NCI-H526 (cell line): ENCODE measurements at regions not wholly inside any gene's neighbourhood (a gene's known extent, or its start where the extent isn't known, plus 50 kb on each side); places are given as distances from the start of the nearest gene placed in this dataset.

Experiments
- DNase-seq, 2 experiments: peaks; one replicate each; lab custom pipeline; 2025; lab: John Stamatoyannopoulos, UW

DNA sequence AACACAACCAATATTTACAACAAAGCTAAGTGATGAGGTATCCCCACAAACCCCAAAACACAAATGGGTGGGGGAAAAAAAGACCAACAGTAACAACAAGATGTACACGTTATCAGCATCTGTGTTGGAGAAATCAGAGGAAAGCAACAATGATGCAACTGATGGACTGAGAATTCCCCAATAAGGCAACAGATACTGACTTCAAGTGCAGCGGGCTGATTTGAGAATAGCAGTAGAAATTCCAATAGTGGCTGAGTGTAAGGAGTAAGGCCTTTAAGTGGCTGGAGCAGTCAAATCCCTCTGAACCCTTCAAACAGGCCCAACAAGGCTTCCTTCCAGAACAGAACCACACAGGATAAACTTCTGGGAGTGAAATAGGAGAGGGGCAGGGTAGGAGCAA, 97.6 kb downstream of the TM2D1 start:
- no peak for DNase-seq

DNA sequence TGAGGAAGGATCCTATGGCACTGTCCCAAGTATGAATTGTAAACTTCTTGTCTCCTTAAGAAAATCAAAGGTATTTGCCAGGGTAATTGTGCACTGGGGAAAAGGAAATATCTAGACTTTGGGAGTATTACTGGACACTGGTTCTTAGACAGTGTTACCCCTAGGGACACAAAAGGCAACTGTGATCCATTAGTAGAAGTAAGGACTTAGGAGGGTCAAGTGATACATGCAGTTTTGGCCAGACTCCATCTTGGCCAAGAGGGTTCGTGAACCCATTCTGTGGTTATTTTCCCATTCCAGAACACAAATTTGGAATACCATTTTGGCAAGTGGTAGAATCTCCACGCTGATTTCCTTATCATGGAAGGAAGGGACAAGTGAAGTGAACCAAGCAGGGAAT, 98.1 kb downstream of the TM2D1 start:
- no peak for DNase-seq

DNA sequence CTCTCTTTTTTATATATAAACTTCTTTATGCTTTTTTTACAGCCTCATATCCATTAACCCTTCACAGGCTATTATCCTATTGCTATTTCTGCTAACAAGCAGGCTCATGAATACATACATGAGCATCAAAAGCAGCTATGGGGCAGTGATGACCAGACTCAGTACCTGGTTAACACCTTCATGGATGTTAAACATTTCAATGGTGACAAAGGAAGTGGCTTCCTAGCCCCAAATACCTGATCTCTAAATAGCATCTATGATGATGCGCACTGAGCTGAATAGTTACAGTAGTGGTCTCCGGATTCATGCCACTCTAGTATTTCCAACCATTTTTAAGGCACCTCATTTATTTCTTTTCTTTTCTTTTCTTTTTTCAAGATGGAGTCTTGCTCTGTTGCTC, 101.1 kb downstream of the TM2D1 start:
- no peak for DNase-seq

DNA sequence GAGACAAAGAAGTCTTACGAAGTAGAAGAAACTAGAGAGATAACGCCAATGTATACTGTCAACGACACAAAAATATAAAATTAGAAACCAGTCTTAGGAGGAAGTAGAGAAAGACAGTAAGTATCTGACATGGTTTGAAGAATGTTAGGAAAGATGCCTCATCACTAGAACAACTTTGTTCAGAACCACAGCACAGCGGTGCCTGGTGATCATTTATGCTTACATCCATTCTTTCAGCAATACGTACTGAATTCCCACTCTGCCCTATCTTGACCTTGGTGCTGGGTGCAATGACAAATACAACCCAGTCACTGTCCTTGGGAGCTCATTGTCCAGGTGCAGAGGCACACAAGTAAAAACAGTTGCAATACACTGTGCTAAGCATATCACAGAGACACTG, 104.4 kb downstream of the TM2D1 start:
- no peak for DNase-seq

DNA sequence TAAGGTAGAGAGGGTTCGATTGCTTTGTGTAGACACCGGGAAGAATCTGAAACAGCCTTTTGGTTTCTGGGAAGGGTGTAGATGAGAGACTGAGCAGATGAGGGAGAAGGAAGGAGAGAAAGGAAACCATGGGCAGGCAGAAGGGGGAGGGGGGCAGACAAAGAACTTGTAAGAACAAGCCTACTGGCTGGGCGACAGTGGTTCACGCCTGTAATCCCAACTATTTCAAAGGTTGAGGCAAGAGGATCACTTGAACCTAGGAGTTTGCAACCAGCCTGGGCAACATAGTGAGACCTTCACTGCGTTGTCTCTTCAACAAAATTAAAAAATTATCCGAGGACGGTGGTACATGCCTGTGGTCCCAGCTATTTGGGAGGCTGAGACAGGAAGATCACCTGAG, 106.2 kb downstream of the TM2D1 start:
- no peak for DNase-seq

DNA sequence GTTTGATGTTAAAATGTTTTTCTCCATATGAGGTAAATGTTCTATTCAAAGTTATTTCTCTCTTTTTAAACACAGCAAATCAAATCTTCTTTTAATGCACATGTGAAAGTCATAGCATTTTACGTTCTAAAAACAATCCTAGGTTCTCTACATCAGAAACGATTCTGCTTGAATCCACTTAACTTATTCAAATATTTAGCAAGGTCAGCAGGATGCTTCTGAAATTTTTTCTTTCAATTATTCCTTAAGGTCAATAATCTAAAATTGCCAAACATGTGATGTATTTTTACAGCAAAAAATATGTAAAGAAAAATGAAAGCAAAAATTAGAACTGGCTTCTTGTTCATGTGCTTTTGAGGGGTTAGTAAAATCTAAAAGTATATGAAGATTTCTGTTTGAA, 106.7 kb downstream of the TM2D1 start:
- no peak for DNase-seq

GRCh38 chr1:61616830-61617229, 108.1 kb downstream of the TM2D1 start:
- DNase-seq, result no peak

- no peak for DNase-seq
Observed at GRCh38 chr1:61612602-61613001, 112.3 kb downstream of the TM2D1 start.

DNA sequence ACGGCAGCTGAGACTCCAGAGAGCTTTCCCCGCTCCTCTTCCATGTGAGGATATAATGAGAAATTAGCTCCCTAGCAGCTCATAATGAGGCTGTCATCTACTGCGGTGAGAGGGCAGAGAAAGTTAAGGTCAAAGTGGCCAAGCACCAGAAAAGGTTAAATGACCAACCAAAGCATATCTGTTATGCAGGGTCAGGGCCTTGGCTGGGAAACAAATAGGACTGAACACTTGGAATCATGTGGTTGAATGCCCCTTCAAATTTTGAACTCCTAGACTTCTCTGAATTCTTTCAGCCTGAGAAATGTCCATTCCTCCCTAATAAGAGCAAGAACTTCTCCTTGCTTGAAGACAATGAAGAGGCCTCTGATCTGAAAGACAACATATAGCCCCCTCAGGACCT, 115.9 kb downstream of the TM2D1 start:
- DNase-seq, result no peak

- DNase-seq, result no peak
Observed at GRCh38 chr1:61607448-61607847, 117.5 kb downstream of the TM2D1 start.

GRCh38 chr1:61606448-61607312, 118.3 kb downstream of the TM2D1 start:
- DNase-seq, result no peak

- DNase-seq, result no peak
Observed at GRCh38 chr1:61605607-61606321, 119.2 kb downstream of the TM2D1 start.

GRCh38 chr1:61604684-61605083, 120.3 kb downstream of the TM2D1 start:
- DNase-seq, result no peak

- no peak for DNase-seq
Observed at GRCh38 chr1:61604261-61604660, 120.7 kb downstream of the TM2D1 start.

DNA sequence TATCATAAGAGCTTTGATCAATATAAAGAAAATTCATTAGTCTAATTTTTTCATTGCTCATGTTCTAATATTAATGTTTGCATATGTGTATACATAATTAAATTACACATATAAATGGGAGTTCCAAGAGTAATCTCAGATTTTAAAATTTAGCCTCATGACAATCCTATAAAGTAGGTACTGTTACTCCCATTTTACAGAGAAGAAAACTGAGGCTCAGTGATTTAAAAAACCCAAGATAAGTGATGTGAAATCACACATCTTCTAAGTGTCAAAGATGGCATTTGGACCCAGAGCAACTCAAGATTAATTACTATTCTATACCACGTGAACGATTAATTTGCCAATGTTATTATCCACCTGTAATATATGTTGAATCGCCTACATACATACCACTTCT, 122.3 kb downstream of the TM2D1 start:
- no peak for DNase-seq

GRCh38 chr1:61597601-61598000, 127.3 kb downstream of the TM2D1 start:
- DNase-seq, result no peak

GRCh38 chr1:61593331-61593730, 131.6 kb downstream of the TM2D1 start:
- DNase-seq, result no peak

DNA sequence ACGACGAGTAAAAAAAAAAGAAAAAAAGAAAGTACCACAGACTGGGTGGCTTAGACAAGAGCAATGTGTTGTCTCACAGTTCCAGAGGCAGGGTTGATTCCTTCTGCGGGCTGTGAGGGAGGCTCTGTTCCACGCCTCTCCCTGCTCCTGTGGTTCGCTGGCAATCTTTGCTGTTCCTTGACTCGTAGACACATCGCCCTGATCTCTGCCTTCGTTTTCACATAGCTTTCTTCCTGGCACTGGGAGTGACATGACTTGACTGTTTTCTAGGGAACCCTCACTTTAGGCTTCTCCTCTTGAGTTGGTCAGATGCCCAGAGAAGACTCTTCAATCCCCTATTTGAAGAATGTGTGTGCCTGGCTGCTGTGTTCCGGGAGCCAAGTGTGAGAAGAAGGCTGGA, 133.6 kb downstream of the TM2D1 start:
- no peak for DNase-seq

GRCh38 chr1:61588736-61589672, 135.9 kb downstream of the TM2D1 start:
- peak; percentile 8 to 81 for DNase-seq

DNA sequence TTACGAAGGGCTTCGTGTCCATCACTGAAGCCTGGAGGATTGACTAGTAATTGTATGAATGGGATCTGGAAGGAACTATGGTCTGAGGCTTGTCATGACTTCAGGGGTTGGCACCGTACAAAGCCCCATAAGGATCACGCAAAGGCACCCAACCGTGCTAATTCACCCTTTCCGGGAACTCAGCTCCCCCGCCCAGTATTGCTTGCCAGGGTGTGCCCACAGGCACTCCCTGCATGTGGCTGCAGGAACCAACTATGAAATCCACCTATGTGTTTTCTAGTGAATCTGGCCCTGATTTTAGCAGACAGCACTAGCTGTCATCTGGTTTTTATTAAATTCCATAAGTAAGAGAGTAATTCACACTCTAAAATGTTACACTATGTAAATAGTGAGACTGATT, 139.2 kb downstream of the TM2D1 start:
- no peak for DNase-seq

- DNase-seq, result no peak
Observed at GRCh38 chr1:61583703-61584102, 141.2 kb downstream of the TM2D1 start.

DNA sequence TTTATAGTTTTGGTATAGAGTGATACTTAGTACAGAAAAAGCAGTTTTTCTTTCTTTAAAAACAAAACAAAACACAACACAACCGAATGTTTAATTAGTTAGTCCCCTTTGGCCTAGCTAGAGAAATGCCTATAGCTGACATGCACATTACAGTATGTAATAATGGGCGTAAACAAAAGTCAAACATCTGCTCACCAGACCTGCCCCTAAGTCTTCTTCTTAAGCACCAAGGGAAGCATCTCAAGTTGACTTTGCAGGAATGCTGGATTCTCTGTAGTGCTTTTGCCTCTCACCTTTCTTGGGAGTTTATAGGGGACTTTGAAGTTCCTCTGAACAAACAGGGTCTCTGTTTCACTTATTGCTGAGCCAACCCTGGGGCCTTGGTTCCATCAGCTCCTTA, 143.7 kb downstream of the TM2D1 start:
- DNase-seq, result no peak
